Right lobe of liver (tissue), 4 donors: ENCODE measurements at regions not wholly inside any gene's neighbourhood (a gene's known extent, or its start where the extent isn't known, plus 50 kb on each side); places are given as distances from the start of the nearest gene placed in this dataset.

Experiments used
- CTCF ChIP-seq, 4 donors: fragments of 200-600 bp in 3 of 4; fragments of 450-650 bp in 1 of 4; IDR thresholded peaks; one replicate each; pipeline versions ENCODE4 v1.5.1 to v1.8.0; 2016 to 2022; ENCODE audit warnings: antibody characterized with exemption in 4 of 4, mild to moderate bottlenecking in 2 of 4
- POLR2A ChIP-seq: fragments of 450-650 bp; IDR thresholded peaks from one replicate; pipeline ENCODE4 v1.6.1; 2017; ENCODE audit warnings: antibody characterized with exemption, mild to moderate bottlenecking
- donor health status: DM: no; HTN: no; CAD: no.
- donor health status: DM: no; HTN: no; CAD: no.
- donor health status: DM: no; HTN: yes; CAD: no.

- no peak for TF ChIP-seq CTCF (IDR thresholded peaks at IDR 0.05)
- no peak for TF ChIP-seq POLR2A
Observed at GRCh38 chr3:44055951-44056350, 185.7 kb upstream of the TOPAZ1 start.
